Adrenal gland (tissue), 5 donors: ENCODE measurements at regions not wholly inside any gene's neighbourhood (a gene's known extent, or its start where the extent isn't known, plus 50 kb on each side); places are given as distances from the start of the nearest gene placed in this dataset.

Source experiments
- CTCF ChIP-seq, 6 experiments: fragments of 450-650 bp in 4 of 6; fragments of 200-600 bp in 2 of 6; sonication (generic) in 1 of 6; IDR thresholded peaks; 1 replicate in 5 of 6; 2 replicates in 1 of 6; pipeline versions ENCODE4 v1.5.1 to v1.8.0; 2016 to 2021; ENCODE audit warnings: antibody characterized with exemption in 6 of 6, mild to moderate bottlenecking in 2 of 6, moderate library complexity in 1 of 6
- POLR2A ChIP-seq, 2 donors: fragments of 450-650 bp; IDR thresholded peaks; one replicate each; pipeline ENCODE4 v1.6.1; 2017; ENCODE audit warnings: antibody characterized with exemption in 2 of 2, mild to moderate bottlenecking in 2 of 2, moderate library complexity in 1 of 2
- donor health status: DM: no; HTN: no; CAD: no.

GRCh38 chr3:124360563-124360962 lies 368.6 kb upstream of the ROPN1 start:
- TF ChIP-seq POLR2A (IDR thresholded peaks at IDR 0.05) = no peak
- TF ChIP-seq CTCF (IDR thresholded peaks at IDR 0.05) = no peak
